Psoas muscle (tissue), 7 donors: ENCODE measurements at regions not wholly inside any gene's neighbourhood (a gene's known extent, or its start where the extent isn't known, plus 50 kb on each side); places are given as distances from the start of the nearest gene placed in this dataset.

Experiments
- ATAC-seq, 4 donors: fragments of 200-7000 bp; cut with Tn5 transposase; one replicate each; pipeline ENCODE4 v1.9.1; 2020; ENCODE audit warnings: moderate library complexity in 3 of 4, mild to moderate bottlenecking in 2 of 4
- DNase-seq, 2 donors: peaks; one replicate each; pipeline ENCODE4 v3.0.0-alpha.2; 2020
- H3K27ac ChIP-seq: fragments of 200-600 bp; one replicate; pipeline ENCODE4 v1.8.0; 2022
- H3K27me3 ChIP-seq, 3 donors: fragments of 200-600 bp in 1 of 3; one replicate each; pipeline versions ENCODE4 v1.6.1 to v1.8.0; 2013 to 2022; ENCODE audit warnings: low read length in 2 of 3, mild to moderate bottlenecking in 2 of 3, moderate library complexity in 1 of 3; ENCODE audit not compliant: insufficient read depth in 3 of 3
- H3K36me3 ChIP-seq, 2 donors: fragments of 200-600 bp in 1 of 2; one replicate each; pipeline versions ENCODE4 v1.6.1 to v1.8.0; 2013 to 2022; ENCODE audit warnings: low read depth in 1 of 2, mild to moderate bottlenecking in 1 of 2, moderate library complexity in 1 of 2; ENCODE audit not compliant: insufficient read depth in 1 of 2
- H3K4me1 ChIP-seq: fragments of 200-600 bp; one replicate; pipeline ENCODE4 v1.8.0; 2022
- H3K4me3 ChIP-seq: fragments of 200-600 bp; one replicate; pipeline ENCODE4 v1.8.0; 2022; ENCODE audit warnings: mild to moderate bottlenecking
- H3K9me3 ChIP-seq: fragments of 200-600 bp; one replicate; pipeline ENCODE4 v1.8.0; 2022
- CTCF ChIP-seq: fragments of 200-600 bp; IDR thresholded peaks from one replicate; pipeline ENCODE4 v1.8.0; 2022; ENCODE audit warnings: antibody characterized with exemption
- WGBS, 3 donors: extraction: QIAGEN DNeasy Blood & Tissue Kit; methylation state at CpG; one replicate each; pipeline versions ENCODE4 v1.1.6 to v1.1.7; 2013; 5-methylcytosine and 5-hydroxymethylcytosine counted together
- intact Hi-C, 2 donors: fragments of 100-400 bp; cut with DNase I; formaldehyde crosslinking; loops; one replicate each; pipeline versions ENCODE4 v1.11.0 to v1.14.2; 2022
- donor health status: healthy with polysubstance abuse.
- donor health status: DM: no; HTN: no; CAD: no; lungs with moderate emphysema.
- donor health status: Bipolar disorder and iron deficiency.
- donor health status: healthy.
- donor health status: DM: yes; HTN: yes; CAD: no.
- donor health status: DM: no; HTN: no; CAD: no.
- donor health status: DM: yes; HTN: yes; CAD: no.

DNA sequence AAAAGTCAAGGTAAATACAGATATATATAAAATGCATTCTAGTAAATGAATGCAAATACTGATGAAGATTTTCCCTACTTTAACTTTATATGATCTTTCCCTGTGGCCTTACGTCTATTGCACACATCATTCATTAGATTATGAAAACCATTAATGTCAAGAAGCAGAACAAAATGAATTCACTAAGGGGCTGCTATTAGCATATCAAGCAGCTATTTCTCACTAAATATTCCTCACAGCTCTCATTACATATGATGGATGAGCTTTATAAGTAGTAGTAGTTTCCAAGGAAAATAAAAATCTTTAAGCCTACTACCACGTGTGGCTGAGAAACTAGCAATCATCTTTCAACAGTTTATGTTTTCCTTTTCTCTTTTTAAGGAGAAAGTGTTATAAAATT, 702.8 kb upstream of the SLC39A10 start:
- H3K36me3 ChIP-seq: no peaks in the 10 kb centered on the region
- no peaks in the 10 kb centered on the region for H3K9me3 ChIP-seq
- ATAC-seq (no peak), DNase-seq (no peak)
- H3K27me3 ChIP-seq: no peaks in the 10 kb centered on the region
- no peak overlapping the region for H3K4me3 ChIP-seq
- intact Hi-C loops: no loop called here
- 76 to 80% (median 79%) methylated on average over 2 of the region's 2 CpGs for WGBS, 3 donors
- H3K27ac ChIP-seq: no peak overlapping the region
- H3K4me1 ChIP-seq: no peaks in the 10 kb centered on the region
- no peak for TF ChIP-seq CTCF

- no peaks in the 10 kb centered on the region for H3K4me1 ChIP-seq
- H3K27me3 ChIP-seq: no peaks in the 10 kb centered on the region
- WGBS, 3 donors: 48 to 59% (median 48%) methylated on average over 1 of the region's 1 CpG
- no peaks in the 10 kb centered on the region for H3K9me3 ChIP-seq
- no peak overlapping the region for H3K4me3 ChIP-seq
- no peak for DNase-seq
- TF ChIP-seq CTCF: no peak
- no peak overlapping the region for H3K27ac ChIP-seq
- ATAC-seq: no peak
- intact Hi-C loops: no loop called here
- H3K36me3 ChIP-seq: no peaks in the 10 kb centered on the region
Measured at GRCh38 chr2:194946826-194947225, 710.2 kb upstream of the SLC39A10 start.

GRCh38 chr2:194938066-194938465, 719.0 kb upstream of the SLC39A10 start:
- no peak for TF ChIP-seq CTCF
- no peak overlapping the region for H3K4me3 ChIP-seq
- intact Hi-C loops: no loop called here
- WGBS, 3 donors: 70 to 80% (median 76%) methylated on average over 2 of the region's 2 CpGs
- H3K27ac ChIP-seq: no peak overlapping the region
- H3K27me3 ChIP-seq: no peaks in the 10 kb centered on the region
- no peak for ATAC-seq
- no peaks in the 10 kb centered on the region for H3K4me1 ChIP-seq
- no peak for DNase-seq
- no peaks in the 10 kb centered on the region for H3K9me3 ChIP-seq
- no peaks in the 10 kb centered on the region for H3K36me3 ChIP-seq

DNA sequence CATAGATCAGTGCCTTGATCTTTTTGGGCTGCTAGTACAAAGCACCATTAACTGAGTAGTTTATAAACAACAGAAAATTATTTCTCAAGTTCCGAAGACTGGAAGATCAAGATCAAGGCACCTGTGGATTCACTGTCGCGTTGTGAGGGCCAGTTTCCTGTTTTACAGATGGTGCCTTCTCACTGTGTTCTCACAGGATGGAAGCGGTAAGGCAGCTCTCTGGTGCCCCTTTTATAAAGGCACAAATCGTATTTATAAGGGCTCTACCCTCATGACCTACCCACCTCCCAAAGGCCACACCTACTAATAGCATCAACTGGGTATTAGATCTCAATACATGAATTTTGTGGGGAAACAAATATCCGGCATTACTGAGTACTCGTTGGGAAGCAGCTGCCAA, 729.5 kb upstream of the SLC39A10 start:
- H3K27ac ChIP-seq: no peak overlapping the region
- no peaks in the 10 kb centered on the region for H3K4me1 ChIP-seq
- TF ChIP-seq CTCF: no peak
- no peaks in the 10 kb centered on the region for H3K27me3 ChIP-seq
- no peak for DNase-seq
- 85 to 91% (median 86%) methylated on average over 7 of the region's 7 CpGs for WGBS, 3 donors
- no peak overlapping the region for H3K4me3 ChIP-seq
- H3K9me3 ChIP-seq: no peaks in the 10 kb centered on the region
- intact Hi-C loops: no loop called here
- no peaks in the 10 kb centered on the region for H3K36me3 ChIP-seq
- no peak for ATAC-seq

- H3K27me3 ChIP-seq: no peaks in the 10 kb centered on the region
- intact Hi-C loops: no loop called here
Measured at GRCh38 chr2:194926873-194927272, 730.2 kb upstream of the SLC39A10 start.

More at GRCh38 chr2:194926873-194927272, 730.2 kb upstream of the SLC39A10 start:
- no peaks in the 10 kb centered on the region for H3K9me3 ChIP-seq
- DNase-seq (no peak), ATAC-seq (no peak)
- no peak overlapping the region for H3K4me3 ChIP-seq
- WGBS, 3 donors: 23 to 59% (median 41%) methylated on average over 1 of the region's 1 CpG
- no peaks in the 10 kb centered on the region for H3K4me1 ChIP-seq
- no peaks in the 10 kb centered on the region for H3K36me3 ChIP-seq
- TF ChIP-seq CTCF: no peak
- no peak overlapping the region for H3K27ac ChIP-seq
